ENCODE measurements at regions not wholly inside any gene's neighbourhood (a gene's known extent, or its start where the extent isn't known, plus 50 kb on each side); places are given as distances from the start of the nearest gene placed in this dataset.

GRCh38 chr2:195312662-195313061 lies 344.4 kb upstream of the SLC39A10 start:
- H2BK5ac ChIP-seq (ENCODE audit: low read depth, low read length) = no peak overlapping the region
- H3K4me1 ChIP-seq (replicated peaks in 1 of 4; ENCODE audit: control insufficient read depth in 3 of 4, insufficient read depth in 4 of 4, low read length in 3 of 4) = no peaks in the 10 kb centered on the region
- no peak overlapping the region for H4K5ac ChIP-seq (ENCODE audit: insufficient read length, low read depth, low read length)
- no peak overlapping the region for H2BK120ac ChIP-seq (replicated peaks; ENCODE audit: low read depth, low read length)
- H2BK12ac ChIP-seq (ENCODE audit: low read depth, low read length) = no peak overlapping the region
- no peaks in the 10 kb centered on the region for H3K36me3 ChIP-seq (ENCODE audit: control insufficient read depth in 2 of 4, insufficient read depth in 4 of 4, low read length in 3 of 4)
- no peak overlapping the region for H2BK20ac ChIP-seq (ENCODE audit: low read length)
- no peak overlapping the region for H3K4me2 ChIP-seq (ENCODE audit: insufficient read depth in 1 of 2, low read depth in 2 of 2, low read length in 2 of 2)
- no peaks in the 10 kb centered on the region for H3K79me2 ChIP-seq (ENCODE audit: control insufficient read depth in 1 of 2, insufficient read depth in 2 of 2, low read length in 2 of 2)
- no peak overlapping the region for H2AFZ ChIP-seq (ENCODE audit: low read length)
- no peak overlapping the region for H3K56ac ChIP-seq (replicated peaks; ENCODE audit: insufficient read length, low read depth, low read length)
- FAIRE-seq = no peak
- no peak overlapping the region for H3K4me3 ChIP-seq (ENCODE audit: extremely low read depth in 1 of 4, insufficient read depth in 2 of 4, low read depth in 3 of 4, low read length in 4 of 4)
- H3K14ac ChIP-seq (ENCODE audit: insufficient read length) = no peak overlapping the region
- H3K23me2 ChIP-seq (ENCODE audit: low read depth, low read length) = no peaks in the 10 kb centered on the region; the same call in 1 of the 2 replicates
- no peak overlapping the region for H4K8ac ChIP-seq (ENCODE audit: extremely low read depth, insufficient read depth, low read length)
- POLR2A ChIA-PET (ENCODE audit: partially characterized antibody) = no interaction called here
- DNase-seq (ENCODE audit: low read depth in 1 of 2, low spot score in 2 of 2) = no peak
- no peak overlapping the region for H2BK15ac ChIP-seq (ENCODE audit: low read length)
- no peaks in the 10 kb centered on the region for H3K27me3 ChIP-seq (replicated peaks in 1 of 4; ENCODE audit: control insufficient read depth in 3 of 4, extremely low read depth in 1 of 4, insufficient read depth in 3 of 4, low read length in 3 of 4)
- H4K91ac ChIP-seq (replicated peaks; ENCODE audit: insufficient read length, low read length) = no peak overlapping the region
- no peak overlapping the region for H2AK5ac ChIP-seq (ENCODE audit: low read depth, low read length)
- no peak overlapping the region for H3K4ac ChIP-seq (replicated peaks; ENCODE audit: insufficient read length, low read depth, low read length)
- CTCF ChIA-PET (ENCODE audit: partially characterized antibody) = interaction anchor here (0.7 to 1.1 kb wide), 2 partner anchors 359 to 585 kb away, joined by 3 read pairs; no protein-coding TSS in a partner anchor
- no peak overlapping the region for H3K18ac ChIP-seq (ENCODE audit: extremely low read depth, low read length)
- 96% methylated on average over 4 of the region's 4 CpGs; no CpG with 5 or more reads in 1 of the 2 experiments for WGBS, 2 experiments (ENCODE audit: extremely low coverage in 1 of 2, insufficient coverage in 1 of 2, insufficient read length in 1 of 2, insufficient replicate concordance in 2 of 2, low coverage in 1 of 2, low lambda C conversion rate in 2 of 2, missing lambda C conversion rate in 1 of 2)
- no peaks in the 10 kb centered on the region for H3K9me3 ChIP-seq (ENCODE audit: insufficient read depth in 2 of 2, low read depth in 1 of 2, low read length in 1 of 2)
- no peak overlapping the region for H3K27ac ChIP-seq (ENCODE audit: low read depth, low read length)
- no peaks in the 10 kb centered on the region for H4K20me1 ChIP-seq (replicated peaks in 1 of 2; ENCODE audit: control insufficient read depth in 1 of 2, insufficient read depth in 2 of 2, low read length in 2 of 2)
- no peak for TF ChIP-seq FOSL1 (IDR thresholded peaks at IDR 0.05; ENCODE audit: insufficient read depth, low read depth, low read length)
- peak; percentile 52 to 57 for TF ChIP-seq RAD21 (IDR thresholded peaks at IDR 0.05 in 1 of 2, conservative IDR thresholded peaks at IDR 0.05 in 1 of 2; ENCODE audit: low read depth in 2 of 2, low read length in 2 of 2)
- TF ChIP-seq RXRA (IDR thresholded peaks at IDR 0.05; ENCODE audit: insufficient read depth, low read depth, low read length) = no peak
- no peak for TF ChIP-seq SIN3A (conservative IDR thresholded peaks at IDR 0.05 in 1 of 2, IDR thresholded peaks at IDR 0.05 in 1 of 2; ENCODE audit: low read depth in 1 of 2, low read length in 2 of 2)
- peak in 1 of 3 experiments; percentile 19; a peak in 1 of 4 replicates for TF ChIP-seq CTCF (IDR thresholded peaks at IDR 0.05; ENCODE audit: control extremely low read depth in 1 of 3, insufficient read depth in 1 of 3, low read depth in 1 of 3, low read length in 3 of 3)
- H3K23ac ChIP-seq (ENCODE audit: insufficient read length) = no peak overlapping the region
- no peak overlapping the region for H3K9ac ChIP-seq (replicated peaks in 1 of 4; ENCODE audit: extremely low read depth in 1 of 4, low read depth in 3 of 4, low read length in 3 of 4)
- H3K79me1 ChIP-seq (ENCODE audit: low read depth, low read length) = no peaks in the 10 kb centered on the region
